CD14-positive monocyte (primary cell): ENCODE measurements at regions not wholly inside any gene's neighbourhood (a gene's known extent, or its start where the extent isn't known, plus 50 kb on each side); places are given as distances from the start of the nearest gene placed in this dataset.

Source experiments
- DNase-seq, 3 donors: peaks; one replicate each; pipeline ENCODE4 v3.0.0-alpha.2; 2011 to 2022
- H2AFZ ChIP-seq: 2 replicates; pipeline ENCODE4 v1.6.0; 2012; ENCODE audit warnings: mild to moderate bottlenecking, low read depth, low read length, inconsistent platforms; ENCODE audit not compliant: insufficient read depth, poor library complexity, severe bottlenecking
- H3K27ac ChIP-seq, 2 donors: 1 replicate in 1 of 2; 2 replicates in 1 of 2; pipeline ENCODE4 v1.5.1; 2012 to 2013; ENCODE audit warnings: low read length in 2 of 2, control low read depth in 1 of 2, inconsistent platforms in 1 of 2, low read depth in 1 of 2, mild to moderate bottlenecking in 1 of 2
- H3K27me3 ChIP-seq, 2 donors: one replicate each; pipeline versions ENCODE4 v1.6.0 to v1.6.1; 2011 to 2013; ENCODE audit warnings: low read length in 2 of 2; ENCODE audit not compliant: control insufficient read depth in 2 of 2, insufficient read depth in 2 of 2
- H3K36me3 ChIP-seq, 2 donors: replicated peaks in 1 of 2; 1 replicate in 1 of 2; 2 replicates in 1 of 2; pipeline versions ENCODE4 v1.5.1 to v1.6.1; 2012 to 2013; ENCODE audit warnings: low read length in 2 of 2, control low read depth in 1 of 2, inconsistent platforms in 1 of 2, mild to moderate bottlenecking in 1 of 2; ENCODE audit not compliant: insufficient read depth in 2 of 2, control insufficient read depth in 1 of 2
- H3K4me1 ChIP-seq, 2 donors: 1 replicate in 1 of 2; 2 replicates in 1 of 2; pipeline versions ENCODE4 v1.5.1 to v1.6.1; 2012 to 2013; ENCODE audit warnings: low read length in 2 of 2, control low read depth in 1 of 2, inconsistent platforms in 1 of 2, mild to moderate bottlenecking in 1 of 2, moderate library complexity in 1 of 2; ENCODE audit not compliant: insufficient read depth in 2 of 2, control insufficient read depth in 1 of 2
- H3K4me2 ChIP-seq: replicated peaks from 2 replicates; pipeline ENCODE3; 2012; ENCODE audit warnings: low read length, moderate library complexity, mild to moderate bottlenecking; ENCODE audit not compliant: poor library complexity, severe bottlenecking; ENCODE audit errors: extremely low read depth
- H3K4me3 ChIP-seq, 3 experiments: fragments of 200-600 bp in 1 of 3; sonication (generic) in 1 of 3; replicated peaks in 1 of 3; 1 replicate in 2 of 3; 2 replicates in 1 of 3; pipeline ENCODE4 v1.5.1; 2011 to 2013; ENCODE audit warnings: low read length in 3 of 3, mild to moderate bottlenecking in 3 of 3, control low read depth in 2 of 3, low read depth in 2 of 3, inconsistent platforms in 1 of 3, moderate library complexity in 1 of 3
- H3K79me2 ChIP-seq: 2 replicates; pipeline ENCODE4 v1.6.0; 2012; ENCODE audit warnings: mild to moderate bottlenecking, control low read depth, inconsistent platforms, low read length, moderate library complexity; ENCODE audit not compliant: insufficient read depth
- H3K9ac ChIP-seq: 2 replicates; pipeline ENCODE4 v1.6.0; 2017; ENCODE audit warnings: low read length, mild to moderate bottlenecking; ENCODE audit not compliant: insufficient read depth, poor library complexity, severe bottlenecking
- H3K9me3 ChIP-seq, 2 donors: replicated peaks in 1 of 2; 1 replicate in 1 of 2; 2 replicates in 1 of 2; pipeline versions ENCODE4 v1.5.1 to v1.6.1; 2012 to 2013; ENCODE audit warnings: low read length in 2 of 2, control low read depth in 1 of 2; ENCODE audit not compliant: control insufficient read depth in 1 of 2, insufficient read depth in 1 of 2
- H4K20me1 ChIP-seq: 2 replicates; pipeline ENCODE4 v1.6.0; 2012; ENCODE audit warnings: mild to moderate bottlenecking, low read length, control low read depth, moderate library complexity; ENCODE audit not compliant: insufficient read depth
- H3K27ac Mint-ChIP-seq, 7 donors: one replicate each; pipeline ENCODE4 v1.8.0; 2020; ENCODE audit warnings: mild to moderate bottlenecking in 7 of 7, mixed read lengths in 7 of 7, moderate library complexity in 6 of 7, inconsistent platforms in 2 of 7
- H3K27me3 Mint-ChIP-seq, 3 donors: one replicate each; pipeline ENCODE4 v1.8.0; 2021 to 2022; ENCODE audit warnings: low read depth in 3 of 3, mild to moderate bottlenecking in 3 of 3, mixed read lengths in 3 of 3, moderate library complexity in 3 of 3, inconsistent platforms in 1 of 3
- H3K36me3 Mint-ChIP-seq, 2 donors: one replicate each; pipeline ENCODE4 v1.8.0; 2020; ENCODE audit warnings: mixed read lengths in 2 of 2, inconsistent platforms in 1 of 2, mild to moderate bottlenecking in 1 of 2
- H3K4me1 Mint-ChIP-seq: one replicate; pipeline ENCODE4 v1.8.0; 2020; ENCODE audit warnings: mild to moderate bottlenecking, mixed read lengths
- H3K4me3 Mint-ChIP-seq, 2 donors: one replicate each; pipeline ENCODE4 v1.8.0; 2020; ENCODE audit warnings: mild to moderate bottlenecking in 2 of 2, mixed read lengths in 2 of 2, moderate library complexity in 1 of 2
- H3K9me3 Mint-ChIP-seq, 7 donors: one replicate each; pipeline ENCODE4 v1.8.0; 2020 to 2022; ENCODE audit warnings: mixed read lengths in 7 of 7, mild to moderate bottlenecking in 6 of 7, moderate library complexity in 6 of 7, inconsistent platforms in 2 of 7
- WGBS: methylation state at CpG from one replicate; pipeline ENCODE4 v1.1.5; 2013; ENCODE audit warnings: missing lambda C conversion rate; ENCODE audit not compliant: insufficient coverage; 5-methylcytosine and 5-hydroxymethylcytosine counted together
- intact Hi-C, 2 donors: fragments of 100-400 bp; cut with micrococcal nuclease; formaldehyde crosslinking; loops; one replicate each; pipeline versions ENCODE4 v1.15.0 to v1.15.1; 2023
- TF ChIP-seq, protein P1 (sequence below): fragments of 200-600 bp; IDR thresholded peaks from one replicate; pipeline ENCODE4 v1.8.0; 2022; ENCODE audit warnings: antibody characterized with exemption, mild to moderate bottlenecking

DNA sequence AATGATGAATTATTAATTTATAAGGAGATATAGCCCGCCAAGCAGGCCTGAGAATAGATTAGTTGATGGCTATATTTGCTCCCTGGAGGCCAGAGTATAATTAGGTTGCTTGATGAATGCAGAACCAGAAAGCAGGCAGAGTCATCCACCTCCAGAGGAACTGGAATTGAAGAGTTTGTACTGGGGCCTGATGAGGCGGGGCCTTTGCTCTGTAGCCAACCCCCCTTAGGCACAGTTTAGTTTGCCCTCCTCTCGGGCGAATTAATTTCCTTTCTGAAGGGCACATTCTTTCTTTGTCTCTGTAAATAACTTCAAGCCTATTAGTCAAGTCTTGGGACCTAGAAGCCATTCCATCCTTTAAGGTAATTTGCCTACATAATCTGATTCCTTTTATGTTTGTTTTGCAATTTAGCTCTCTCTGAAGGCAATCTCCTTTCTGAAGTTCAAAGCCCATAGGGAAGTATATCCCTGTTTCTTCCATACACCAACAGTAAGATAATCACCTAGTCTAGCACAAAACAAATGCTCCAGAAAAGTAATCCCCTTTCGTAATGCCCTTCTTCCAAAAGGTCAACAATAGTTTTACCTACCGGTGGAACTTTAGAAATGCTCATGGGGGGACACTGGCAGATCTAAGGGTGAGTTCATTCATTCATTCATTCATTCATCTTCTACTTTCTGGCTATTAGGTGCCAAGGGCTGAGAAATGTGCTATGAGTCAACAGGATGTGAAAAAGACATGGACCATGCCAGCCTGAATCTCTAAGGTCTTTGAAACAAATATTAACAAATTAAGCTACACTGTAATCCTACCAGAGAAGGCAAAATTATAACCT lies 84.8 kb upstream of the NUDT4 start:
- Histone ChIP-seq H3K27me3 (no peaks in the 10 kb centered on the region), H3K79me2 (no peaks in the 10 kb centered on the region), H3K4me1 (no peaks in the 10 kb centered on the region), H3K9ac (no peak overlapping the region), H2AFZ (no peak overlapping the region), H4K20me1 (no peaks in the 10 kb centered on the region), H3K27ac (no peak overlapping the region), H3K9me3 (no peaks in the 10 kb centered on the region), H3K4me2 (no peak overlapping the region), H3K4me3 (no peak overlapping the region), H3K36me3 (no peaks in the 10 kb centered on the region)
- intact Hi-C loops: no loop called here
- Mint-ChIP-seq H3K27me3 (peaks cover 0 to 1% (median 0%) of the 10 kb centered on the region in 3 donors), H3K4me1 (no peaks in the 10 kb centered on the region), H3K4me3 (no peak overlapping the region), H3K36me3 (no peaks in the 10 kb centered on the region), H3K9me3 (peaks cover 0 to 3% (median 0%) of the 10 kb centered on the region in 7 donors), H3K27ac (no peak overlapping the region)
- no peak for DNase-seq
- TF ChIP-seq, protein P1, sequence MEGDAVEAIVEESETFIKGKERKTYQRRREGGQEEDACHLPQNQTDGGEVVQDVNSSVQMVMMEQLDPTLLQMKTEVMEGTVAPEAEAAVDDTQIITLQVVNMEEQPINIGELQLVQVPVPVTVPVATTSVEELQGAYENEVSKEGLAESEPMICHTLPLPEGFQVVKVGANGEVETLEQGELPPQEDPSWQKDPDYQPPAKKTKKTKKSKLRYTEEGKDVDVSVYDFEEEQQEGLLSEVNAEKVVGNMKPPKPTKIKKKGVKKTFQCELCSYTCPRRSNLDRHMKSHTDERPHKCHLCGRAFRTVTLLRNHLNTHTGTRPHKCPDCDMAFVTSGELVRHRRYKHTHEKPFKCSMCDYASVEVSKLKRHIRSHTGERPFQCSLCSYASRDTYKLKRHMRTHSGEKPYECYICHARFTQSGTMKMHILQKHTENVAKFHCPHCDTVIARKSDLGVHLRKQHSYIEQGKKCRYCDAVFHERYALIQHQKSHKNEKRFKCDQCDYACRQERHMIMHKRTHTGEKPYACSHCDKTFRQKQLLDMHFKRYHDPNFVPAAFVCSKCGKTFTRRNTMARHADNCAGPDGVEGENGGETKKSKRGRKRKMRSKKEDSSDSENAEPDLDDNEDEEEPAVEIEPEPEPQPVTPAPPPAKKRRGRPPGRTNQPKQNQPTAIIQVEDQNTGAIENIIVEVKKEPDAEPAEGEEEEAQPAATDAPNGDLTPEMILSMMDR: no peak
- 100% methylated on average over 2 of the region's 6 CpGs for WGBS

DNA sequence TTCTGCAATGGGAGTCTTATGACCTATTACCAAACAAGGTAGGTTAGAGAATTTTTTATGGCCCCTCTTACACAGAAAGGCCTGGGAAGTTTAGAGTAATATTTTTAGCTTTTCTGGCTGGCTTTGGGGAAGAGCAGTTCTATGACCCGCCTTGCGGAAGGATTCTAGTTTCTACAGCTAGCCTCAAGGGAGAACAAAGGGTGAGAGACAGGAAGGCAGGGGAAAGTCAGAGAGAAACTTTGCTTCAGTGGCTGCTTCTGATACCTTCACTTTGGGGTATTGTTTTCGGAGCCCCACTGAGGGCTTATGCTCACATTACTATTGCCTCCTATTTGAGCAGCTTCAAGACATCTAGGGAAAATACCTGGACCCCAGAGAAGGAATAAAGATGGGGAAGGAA lies 80.7 kb upstream of the NUDT4 start:
- Mint-ChIP-seq H3K4me3 (no peak overlapping the region), H3K36me3 (no peaks in the 10 kb centered on the region), H3K27ac (peak overlapping the region in 1 of 7 donors; percentile 67), H3K4me1 (no peaks in the 10 kb centered on the region), H3K27me3 (peaks cover 0 to 5% (median 1%) of the 10 kb centered on the region in 3 donors), H3K9me3 (peaks cover 0 to 2% (median 0%) of the 10 kb centered on the region in 7 donors)
- no peaks in the 10 kb centered on the region for H3K79me2 ChIP-seq
- no peaks in the 10 kb centered on the region for H3K27me3 ChIP-seq
- intact Hi-C loops: no loop called here
- no peak for DNase-seq
- no peak overlapping the region for H3K9ac ChIP-seq
- no peaks in the 10 kb centered on the region for H4K20me1 ChIP-seq
- H3K27ac ChIP-seq: no peak overlapping the region
- no CpG with 5 or more reads among the region's 3 CpGs for WGBS
- no peak overlapping the region for H2AFZ ChIP-seq
- H3K4me2 ChIP-seq: no peak overlapping the region
- no peak overlapping the region for H3K4me3 ChIP-seq
- H3K9me3 ChIP-seq: no peaks in the 10 kb centered on the region
- no peaks in the 10 kb centered on the region for H3K36me3 ChIP-seq
- H3K4me1 ChIP-seq: no peaks in the 10 kb centered on the region
- TF ChIP-seq, protein P1: no peak
